Hepatocyte (in vitro differentiated cells): ENCODE measurements at regions not wholly inside any gene's neighbourhood (a gene's known extent, or its start where the extent isn't known, plus 50 kb on each side); places are given as distances from the start of the nearest gene placed in this dataset.

Experiments
- DNase-seq: peaks from one replicate; pipeline ENCODE4 v3.0.0-alpha.2; 2016; ENCODE audit warnings: low spot score
- H2AFZ ChIP-seq: fragments of 200-600 bp; sonication (generic); 2 replicates; pipeline ENCODE4 v1.6.0; 2016; ENCODE audit warnings: antibody characterized with exemption, mild to moderate bottlenecking
- H3K27ac ChIP-seq: fragments of 200-600 bp; sonication (generic); 2 replicates; pipeline ENCODE4 v1.5.1; 2016; ENCODE audit warnings: mild to moderate bottlenecking
- H3K27me3 ChIP-seq: fragments of 200-600 bp; sonication (generic); 2 replicates; pipeline ENCODE4 v1.6.1; 2016
- H3K36me3 ChIP-seq: fragments of 200-600 bp; sonication (generic); replicated peaks from 2 replicates; pipeline ENCODE4 v1.5.1; 2016; ENCODE audit warnings: low read depth; ENCODE audit not compliant: insufficient read depth
- H3K4me1 ChIP-seq: fragments of 200-600 bp; sonication (generic); 2 replicates; pipeline ENCODE4 v1.5.1; 2016; ENCODE audit warnings: mild to moderate bottlenecking, moderate library complexity; ENCODE audit not compliant: insufficient read depth
- H3K4me2 ChIP-seq: fragments of 200-600 bp; sonication (generic); 2 replicates; pipeline ENCODE4 v1.6.0; 2016
- H3K4me3 ChIP-seq: fragments of 200-600 bp; sonication (generic); 2 replicates; pipeline ENCODE4 v1.5.1; 2016; ENCODE audit warnings: mild to moderate bottlenecking
- H3K79me2 ChIP-seq: fragments of 200-600 bp; sonication (generic); 2 replicates; pipeline ENCODE4 v1.6.0; 2017; ENCODE audit warnings: mild to moderate bottlenecking
- H3K9me2 ChIP-seq: fragments of 200-600 bp; sonication (generic); replicated peaks from 2 replicates; pipeline ENCODE4 v1.6.0; 2017; ENCODE audit warnings: mild to moderate bottlenecking; ENCODE audit not compliant: insufficient read depth
- H3K9me3 ChIP-seq: fragments of 200-600 bp; sonication (generic); 2 replicates; pipeline ENCODE4 v1.5.1; 2016; ENCODE audit warnings: low read depth, mild to moderate bottlenecking
- H4K20me1 ChIP-seq: fragments of 200-600 bp; sonication (generic); 2 replicates; pipeline ENCODE4 v1.6.0; 2016; ENCODE audit warnings: mild to moderate bottlenecking; ENCODE audit not compliant: insufficient read depth, poor library complexity, severe bottlenecking
- EZH2 ChIP-seq: fragments of 200-600 bp; sonication (generic); IDR thresholded peaks from 2 replicates; pipeline ENCODE4 v1.6.1; 2016; ENCODE audit warnings: antibody characterized with exemption, mild to moderate bottlenecking, borderline replicate concordance
- EZH2phosphoT487 ChIP-seq: fragments of 200-600 bp; sonication (generic); IDR thresholded peaks from one replicate; pipeline ENCODE4 v1.6.1; 2018; ENCODE audit warnings: antibody characterized with exemption, mild to moderate bottlenecking, low read depth, moderate library complexity; ENCODE audit not compliant: unreplicated experiment, severe bottlenecking
- WGBS: methylation state at CpG from one replicate; pipeline ENCODE4 v1.1.6; 2016; ENCODE audit warnings: low lambda C conversion rate; ENCODE audit errors: missing lambda C conversion rate; 5-methylcytosine and 5-hydroxymethylcytosine counted together
- TF ChIP-seq, protein P1 (sequence below): fragments of 200-600 bp; sonication (generic); IDR thresholded peaks from 2 replicates; pipeline ENCODE4 v1.5.1; 2016; ENCODE audit warnings: antibody characterized with exemption, mild to moderate bottlenecking; ENCODE audit not compliant: poor library complexity

DNA sequence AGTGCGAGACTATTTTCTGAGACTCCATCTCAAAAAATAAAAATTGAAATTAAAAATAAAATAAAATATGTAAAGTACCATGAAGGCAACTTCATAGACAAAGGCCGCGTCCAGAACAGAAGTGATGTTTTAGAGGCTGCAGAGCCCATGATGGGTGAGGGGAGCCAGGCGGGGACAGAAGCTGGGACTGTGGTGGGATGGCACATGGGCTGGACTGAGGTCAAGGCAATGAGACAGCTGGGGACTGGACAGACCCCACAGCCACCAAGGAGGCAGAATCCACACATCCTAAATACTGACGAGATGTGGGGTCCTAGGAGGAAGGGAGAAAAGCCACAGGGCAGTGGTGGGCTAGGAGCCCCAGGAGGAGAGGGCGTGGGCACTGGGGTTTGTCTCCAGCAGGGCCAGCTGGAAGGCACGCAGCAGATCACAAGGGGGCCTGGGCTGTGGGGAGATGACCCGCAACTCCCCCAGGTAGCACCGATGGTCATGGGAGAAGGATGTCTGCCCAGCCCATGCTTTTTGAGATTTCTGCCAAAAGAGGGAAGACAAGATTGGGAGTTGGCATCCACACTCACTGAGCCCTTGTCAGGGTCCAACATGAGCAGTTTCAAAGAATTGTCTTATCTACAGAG lies 74.3 kb downstream of the KCNF1 start:
- peak overlapping the region; percentile 15 for H3K27ac ChIP-seq
- no peak for DNase-seq
- H3K36me3 ChIP-seq, result no peaks in the 10 kb centered on the region
- peaks cover 14% of the 10 kb centered on the region for H3K4me1 ChIP-seq
- no peaks in the 10 kb centered on the region for H3K79me2 ChIP-seq
- WGBS, result 96% methylated on average over 9 of the region's 9 CpGs
- H3K9me2 ChIP-seq, result no peaks in the 10 kb centered on the region
- TF ChIP-seq EZH2phosphoT487 (no peak), EZH2 (no peak)
- TF ChIP-seq, protein P1, sequence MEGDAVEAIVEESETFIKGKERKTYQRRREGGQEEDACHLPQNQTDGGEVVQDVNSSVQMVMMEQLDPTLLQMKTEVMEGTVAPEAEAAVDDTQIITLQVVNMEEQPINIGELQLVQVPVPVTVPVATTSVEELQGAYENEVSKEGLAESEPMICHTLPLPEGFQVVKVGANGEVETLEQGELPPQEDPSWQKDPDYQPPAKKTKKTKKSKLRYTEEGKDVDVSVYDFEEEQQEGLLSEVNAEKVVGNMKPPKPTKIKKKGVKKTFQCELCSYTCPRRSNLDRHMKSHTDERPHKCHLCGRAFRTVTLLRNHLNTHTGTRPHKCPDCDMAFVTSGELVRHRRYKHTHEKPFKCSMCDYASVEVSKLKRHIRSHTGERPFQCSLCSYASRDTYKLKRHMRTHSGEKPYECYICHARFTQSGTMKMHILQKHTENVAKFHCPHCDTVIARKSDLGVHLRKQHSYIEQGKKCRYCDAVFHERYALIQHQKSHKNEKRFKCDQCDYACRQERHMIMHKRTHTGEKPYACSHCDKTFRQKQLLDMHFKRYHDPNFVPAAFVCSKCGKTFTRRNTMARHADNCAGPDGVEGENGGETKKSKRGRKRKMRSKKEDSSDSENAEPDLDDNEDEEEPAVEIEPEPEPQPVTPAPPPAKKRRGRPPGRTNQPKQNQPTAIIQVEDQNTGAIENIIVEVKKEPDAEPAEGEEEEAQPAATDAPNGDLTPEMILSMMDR, result no peak
- no peak overlapping the region for H3K4me2 ChIP-seq
- no peak overlapping the region for H3K4me3 ChIP-seq
- no peak overlapping the region for H2AFZ ChIP-seq
- no peaks in the 10 kb centered on the region for H3K27me3 ChIP-seq
- no peaks in the 10 kb centered on the region for H3K9me3 ChIP-seq
- no peaks in the 10 kb centered on the region for H4K20me1 ChIP-seq

DNA sequence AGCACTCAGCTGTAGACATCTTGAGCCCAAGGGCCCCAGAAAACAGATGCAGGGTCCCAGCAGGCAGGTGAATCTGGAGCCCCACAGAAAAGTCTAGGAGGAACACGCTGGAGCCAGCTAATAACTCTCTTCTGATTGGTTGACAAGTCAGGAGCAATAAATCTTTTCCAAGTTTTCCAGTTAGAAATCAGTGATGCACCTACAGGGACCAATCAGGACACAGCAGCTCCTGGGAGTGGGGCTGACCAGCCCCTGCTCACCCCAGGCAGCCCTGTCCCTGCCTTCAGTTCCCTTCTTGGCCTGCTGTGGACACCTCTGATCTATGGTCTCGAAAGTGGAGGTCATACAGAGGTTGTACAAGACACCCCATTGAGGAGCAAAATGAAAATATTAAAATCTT lies 75.7 kb downstream of the KCNF1 start:
- Histone ChIP-seq H3K27me3 (no peaks in the 10 kb centered on the region), H3K36me3 (no peaks in the 10 kb centered on the region), H3K4me3 (no peak overlapping the region), H4K20me1 (no peaks in the 10 kb centered on the region), H3K27ac (no peak overlapping the region), H3K4me2 (no peak overlapping the region), H2AFZ (no peak overlapping the region), H3K79me2 (no peaks in the 10 kb centered on the region), H3K4me1 (peaks cover 14% of the 10 kb centered on the region), H3K9me2 (no peaks in the 10 kb centered on the region), H3K9me3 (no peaks in the 10 kb centered on the region)
- WGBS, result 85% methylated on average over 2 of the region's 2 CpGs
- TF ChIP-seq EZH2 (no peak), EZH2phosphoT487 (no peak)
- TF ChIP-seq, protein P1, result no peak
- DNase-seq, result no peak

DNA sequence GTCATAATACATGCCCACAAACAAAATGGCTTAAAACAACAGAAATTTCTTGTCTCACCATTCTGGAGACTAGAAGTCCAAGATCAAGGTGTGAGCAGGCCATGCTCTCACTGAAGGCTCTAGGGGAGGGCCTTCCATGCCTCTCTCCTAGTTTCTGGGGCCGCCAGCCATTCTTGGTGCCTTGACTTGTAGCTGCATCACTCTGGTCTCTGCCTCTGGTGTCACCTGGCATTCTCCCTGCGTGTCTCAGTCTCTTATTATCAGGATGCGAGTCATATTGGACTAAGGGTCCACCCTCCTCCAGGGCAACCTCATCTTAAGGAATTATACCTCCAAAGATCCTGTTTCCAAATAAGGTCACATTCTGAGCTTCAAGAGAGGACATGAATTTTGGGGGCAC lies 76.1 kb downstream of the KCNF1 start:
- H3K36me3 ChIP-seq, result no peaks in the 10 kb centered on the region
- no peak overlapping the region for H3K27ac ChIP-seq
- H3K79me2 ChIP-seq, result no peaks in the 10 kb centered on the region
- H2AFZ ChIP-seq, result no peak overlapping the region
- 90% methylated on average over 3 of the region's 3 CpGs for WGBS
- H3K9me3 ChIP-seq, result no peaks in the 10 kb centered on the region
- no peak overlapping the region for H3K4me3 ChIP-seq
- DNase-seq, result no peak
- H3K4me1 ChIP-seq, result peaks cover 14% of the 10 kb centered on the region
- H3K9me2 ChIP-seq, result no peaks in the 10 kb centered on the region
- H3K4me2 ChIP-seq, result no peak overlapping the region
- H4K20me1 ChIP-seq, result no peaks in the 10 kb centered on the region
- no peaks in the 10 kb centered on the region for H3K27me3 ChIP-seq
- TF ChIP-seq EZH2, result no peak
- TF ChIP-seq, protein P1, result no peak
- no peak for TF ChIP-seq EZH2phosphoT487

DNA sequence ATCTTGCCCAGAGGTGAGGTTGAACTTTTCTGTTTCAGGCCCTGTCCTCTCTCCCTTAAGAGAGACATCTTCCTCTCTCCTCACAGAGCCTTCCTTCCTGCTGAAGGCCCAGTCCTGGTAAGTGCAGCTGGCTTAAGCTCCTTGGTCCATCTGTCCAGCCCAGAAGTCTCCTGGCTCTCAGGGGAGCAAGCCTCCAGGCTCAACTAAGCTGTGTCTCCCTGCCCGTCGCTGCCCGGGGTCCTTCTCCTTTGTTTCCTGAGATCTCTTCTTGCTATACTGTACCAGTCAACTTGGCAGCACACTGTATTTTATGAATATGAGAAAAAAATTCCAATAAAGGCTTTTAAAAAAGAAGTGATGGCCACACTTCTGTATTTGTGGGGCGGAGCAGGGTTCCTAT lies 77.4 kb downstream of the KCNF1 start:
- Histone ChIP-seq H3K79me2 (no peaks in the 10 kb centered on the region), H3K4me2 (no peak overlapping the region), H3K4me3 (no peak overlapping the region), H3K9me3 (no peaks in the 10 kb centered on the region), H3K27me3 (no peaks in the 10 kb centered on the region), H4K20me1 (no peaks in the 10 kb centered on the region), H2AFZ (no peak overlapping the region), H3K4me1 (peaks cover 9% of the 10 kb centered on the region), H3K9me2 (no peaks in the 10 kb centered on the region), H3K27ac (no peak overlapping the region), H3K36me3 (no peaks in the 10 kb centered on the region)
- WGBS, result 97% methylated on average over 4 of the region's 4 CpGs
- no peak for TF ChIP-seq EZH2
- TF ChIP-seq EZH2phosphoT487, result no peak
- TF ChIP-seq, protein P1, result no peak
- DNase-seq, result no peak
